Panc1 (cell line): ENCODE measurements at regions not wholly inside any gene's neighbourhood (a gene's known extent, or its start where the extent isn't known, plus 50 kb on each side); places are given as distances from the start of the nearest gene placed in this dataset.

Source experiments
- ATAC-seq: fragments of 200-7000 bp; cut with Tn5 transposase; 2 replicates; pipeline ENCODE4 v1.9.1; 2020; ENCODE audit warnings: mild to moderate bottlenecking, moderate library complexity
- BruUV-seq: library from RNA; stranded (reverse); fragments of 400-500 nt; replicated peaks from 2 replicates; lab custom pipeline; 2021; lab: Mats Ljungman, UMichigan
- CTCF ChIA-PET: fragments of 300-600 bp; sonication (Branson Sonifier 250); formaldehyde crosslinking; loops from one replicate; lab custom pipeline; 2022; ENCODE audit warnings: antibody characterized with exemption; lab: Charles Lee
- POLR2A ChIA-PET: fragments of 300-600 bp; sonication (Branson Sonifier 250); formaldehyde crosslinking; loops from one replicate; lab custom pipeline; 2022; ENCODE audit warnings: antibody characterized with exemption; lab: Charles Lee
- DNase-seq: peaks from one replicate; pipeline ENCODE4 v3.0.0-alpha.2; 2010; ENCODE audit warnings: low read depth, low spot score
- H3K27ac ChIP-seq: 2 replicates; pipeline ENCODE4 v1.5.1; 2011; ENCODE audit warnings: mild to moderate bottlenecking, low read length, inconsistent platforms
- H3K27me3 ChIP-seq: fragments of 200-500 bp; sonication (Bioruptor generic); 2 replicates; pipeline ENCODE4 v1.6.0; 2014; ENCODE audit warnings: low read length, inconsistent platforms; ENCODE audit not compliant: control insufficient read depth, insufficient read depth
- H3K36me3 ChIP-seq: fragments of 200-500 bp; sonication (Bioruptor generic); 2 replicates; pipeline ENCODE4 v1.5.1; 2014; ENCODE audit warnings: inconsistent platforms, mild to moderate bottlenecking, low read length, moderate library complexity; ENCODE audit not compliant: control insufficient read depth, insufficient read depth
- H3K4me1 ChIP-seq: 2 replicates; pipeline ENCODE4 v1.5.1; 2011; ENCODE audit warnings: inconsistent platforms, mild to moderate bottlenecking, low read length, moderate library complexity; ENCODE audit not compliant: control insufficient read depth, insufficient read depth
- H3K4me3 ChIP-seq, 2 experiments: 2 replicates each; pipeline ENCODE4 v1.5.1; 2011 to 2012; ENCODE audit warnings: low read depth in 2 of 2, low read length in 2 of 2, mild to moderate bottlenecking in 2 of 2, inconsistent platforms in 1 of 2, moderate library complexity in 1 of 2
- H3K9me3 ChIP-seq: fragments of 200-500 bp; sonication (Bioruptor generic); 2 replicates; pipeline ENCODE4 v1.5.1; 2014; ENCODE audit warnings: low read depth, mild to moderate bottlenecking, inconsistent platforms, low read length, moderate library complexity; ENCODE audit not compliant: control insufficient read depth, insufficient read depth
- CTCF ChIP-seq: fragments of 450-650 bp; IDR thresholded peaks from 2 replicates; pipeline ENCODE4 v1.5.1; 2017; ENCODE audit warnings: mild to moderate bottlenecking
- POLR2AphosphoS5 ChIP-seq: IDR thresholded peaks from 2 replicates; pipeline ENCODE4 v1.6.1; 2012; ENCODE audit warnings: mild to moderate bottlenecking, low read depth, low read length, moderate library complexity
- REST ChIP-seq, 2 experiments: IDR thresholded peaks; 2 replicates each; pipeline ENCODE4 v1.6.1; 2011 to 2012; ENCODE audit warnings: low read depth in 2 of 2, control low read depth in 1 of 2, low read length in 1 of 2, mild to moderate bottlenecking in 1 of 2, moderate library complexity in 1 of 2; ENCODE audit not compliant: insufficient read depth in 1 of 2
- SIN3A ChIP-seq: IDR thresholded peaks from 2 replicates; pipeline ENCODE4 v1.6.1; 2012; ENCODE audit warnings: low read depth, mild to moderate bottlenecking, low read length, moderate library complexity, borderline replicate concordance; ENCODE audit not compliant: insufficient read depth
- TCF7L2 ChIP-seq: IDR thresholded peaks from 2 replicates; pipeline ENCODE4 v1.6.1; 2011; ENCODE audit warnings: mild to moderate bottlenecking, low read depth, low read length, inconsistent platforms
- in situ Hi-C: cut with HindIII; loops from 2 replicates; pipeline ENCODE4 v1.10.0; 2016; ENCODE audit warnings: low sequenced_read_pairs, low pct_unique_long_range_greater_than_20kb
- intact Hi-C: fragments of 100-400 bp; cut with micrococcal nuclease; formaldehyde crosslinking; loops from one replicate; pipeline ENCODE4 v1.10.0; 2022; ENCODE audit not compliant: unreplicated experiment

- ChIA-PET POLR2A (interaction anchor here (0.7 kb wide), 1 partner anchor 387 kb away, joined by 7 read pairs; no protein-coding TSS in a partner anchor), CTCF (interaction anchor here (0.6 kb wide), 2 partner anchors 52 to 632 kb away, joined by 4 to 8 read pairs; no protein-coding TSS in a partner anchor)
- intact Hi-C loops (no loop called here), in situ Hi-C loops (no loop called here)
- peak; percentile 55 for ATAC-seq
- no peak overlapping the region for H3K4me3 ChIP-seq
- no peaks in the 10 kb centered on the region for H3K36me3 ChIP-seq
- H3K27ac ChIP-seq, result 0 out of 2 replicates have a peak overlapping the region, but pooled peaks have one; percentile 34
- H3K4me1 ChIP-seq, result peaks cover 33% of the 10 kb centered on the region
- no peaks in the 10 kb centered on the region for H3K27me3 ChIP-seq
- no peak for TF ChIP-seq POLR2AphosphoS5
- 0 out of 2 replicates have a peak, but pooled peaks have one; percentile 26 for TF ChIP-seq TCF7L2
- no peaks in the 10 kb centered on the region for H3K9me3 ChIP-seq
- DNase-seq, result no peak
- BruUV-seq, result no TSS peak
Measured at GRCh38 chr21:43343095-43343991, 83.6 kb downstream of the SIK1 start.

- in situ Hi-C loops, result no loop called here
- DNase-seq (no peak), ATAC-seq (no peak)
- ChIA-PET CTCF (no interaction called here), POLR2A (no interaction called here)
- no peaks in the 10 kb centered on the region for H3K9me3 ChIP-seq
- intact Hi-C loops, result no loop called here
- no peaks in the 10 kb centered on the region for H3K36me3 ChIP-seq
- no TSS peak for BruUV-seq
- no peaks in the 10 kb centered on the region for H3K27me3 ChIP-seq
- H3K4me3 ChIP-seq, result no peak overlapping the region
- TF ChIP-seq POLR2AphosphoS5, result no peak
- TF ChIP-seq TCF7L2, result no peak
- TF ChIP-seq SIN3A, result no peak
- H3K4me1 ChIP-seq, result peaks cover 33% of the 10 kb centered on the region
- no peak overlapping the region for H3K27ac ChIP-seq
Measured at GRCh38 chr21:43342301-43342881, 84.5 kb downstream of the SIK1 start.

GRCh38 chr21:43341378-43342161 lies 85.4 kb downstream of the SIK1 start:
- no peaks in the 10 kb centered on the region for H3K36me3 ChIP-seq
- TF ChIP-seq REST (IDR thresholded peaks at IDR 0.05; ENCODE audit: insufficient read depth in 1 of 2, low read depth in 2 of 2, low read length in 1 of 2) (no peak), CTCF (no peak), TCF7L2 (no peak), POLR2AphosphoS5 (no peak), SIN3A (no peak)
- H3K4me1 ChIP-seq, result peaks cover 33% of the 10 kb centered on the region
- no peak overlapping the region for H3K4me3 ChIP-seq
- no TSS peak for BruUV-seq
- intact Hi-C loops (no loop called here), in situ Hi-C loops (no loop called here)
- ChIA-PET POLR2A (no interaction called here), CTCF (interaction anchor here (0.9 kb wide), 1 partner anchor 12 kb away, joined by 3 read pairs; no protein-coding TSS in a partner anchor)
- H3K27me3 ChIP-seq, result no peaks in the 10 kb centered on the region
- no peaks in the 10 kb centered on the region for H3K9me3 ChIP-seq
- peak overlapping the region; percentile 44; the same call in 1 of the 2 replicates for H3K27ac ChIP-seq
- ATAC-seq, result 0 out of 2 replicates have a peak, but pooled peaks have one; percentile 11
- no peak for DNase-seq
